ENCODE measurements at regions not wholly inside any gene's neighbourhood (a gene's known extent, or its start where the extent isn't known, plus 50 kb on each side); places are given as distances from the start of the nearest gene placed in this dataset.

- TF ChIP-seq CTCF (IDR thresholded peaks at IDR 0.05) (no peak), EZH2 (IDR thresholded peaks at IDR 0.05) (no peak)
Observed at GRCh38 chr2:22867973-22868372, 517.0 kb upstream of the KLHL29 start.
